NCI-H2107 (cell line): ENCODE measurements at regions not wholly inside any gene's neighbourhood (a gene's known extent, or its start where the extent isn't known, plus 50 kb on each side); places are given as distances from the start of the nearest gene placed in this dataset.
A peak's percentile ranks its signal among the peaks of the same experiment; 100 is the strongest.
"Not testable (repeated sequence)": the region's sequence is repeated elsewhere in the genome, so short reads cannot be mapped to it uniquely, and the experiment has no call there.

Source experiments
- DNase-seq: peaks from one replicate; lab custom pipeline; 2025; lab: John Stamatoyannopoulos, UW

DNA sequence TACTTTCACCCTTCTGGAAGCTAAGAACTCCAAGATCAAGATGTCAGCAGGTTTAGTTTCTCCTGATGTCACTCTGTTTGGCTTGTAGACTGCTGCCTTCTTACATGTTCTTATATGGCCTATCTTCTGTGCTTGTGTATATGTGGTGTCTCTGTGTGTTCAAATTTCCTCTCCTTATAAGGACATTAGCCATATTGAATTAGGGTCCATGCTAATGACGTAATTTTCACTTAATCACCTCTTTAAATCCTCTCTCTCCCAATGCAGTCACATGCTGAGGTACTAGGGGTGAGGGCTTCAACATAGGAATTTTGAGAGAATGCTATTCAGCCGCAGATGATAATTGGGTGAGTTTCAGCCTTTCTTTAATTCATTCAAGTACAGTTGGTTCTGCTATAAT is 458.3 kb upstream of the SYT4 start:
- no peak for DNase-seq

- no peak for DNase-seq
Measured at GRCh38 chr18:43744960-43745745, 467.9 kb upstream of the SYT4 start.

DNA sequence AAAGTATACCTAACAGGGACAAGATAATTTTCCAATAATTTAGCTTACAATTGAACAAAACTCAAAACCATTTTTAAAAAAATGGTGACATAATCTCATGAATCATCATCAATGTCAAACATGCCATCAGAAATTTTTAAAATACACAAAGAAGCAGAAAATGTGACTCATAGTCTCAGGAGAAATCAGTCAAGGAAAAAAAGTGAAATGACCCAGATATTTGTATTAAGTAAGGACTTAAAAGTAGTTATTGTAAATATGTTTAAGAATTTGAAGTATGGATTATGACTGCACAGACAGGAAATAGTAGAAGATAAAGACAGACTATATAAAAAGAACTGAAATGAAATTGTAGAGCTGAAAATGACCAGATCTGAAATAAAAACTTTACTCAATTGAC is 473.9 kb upstream of the SYT4 start:
- DNase-seq: no peak

GRCh38 chr18:43751835-43752234 is 474.5 kb upstream of the SYT4 start:
- DNase-seq: no peak

- no peak for DNase-seq
Measured at GRCh38 chr18:43757273-43757672, 480.0 kb upstream of the SYT4 start.

- no peak for DNase-seq
Measured at GRCh38 chr18:43758734-43759133, 481.4 kb upstream of the SYT4 start.

DNA sequence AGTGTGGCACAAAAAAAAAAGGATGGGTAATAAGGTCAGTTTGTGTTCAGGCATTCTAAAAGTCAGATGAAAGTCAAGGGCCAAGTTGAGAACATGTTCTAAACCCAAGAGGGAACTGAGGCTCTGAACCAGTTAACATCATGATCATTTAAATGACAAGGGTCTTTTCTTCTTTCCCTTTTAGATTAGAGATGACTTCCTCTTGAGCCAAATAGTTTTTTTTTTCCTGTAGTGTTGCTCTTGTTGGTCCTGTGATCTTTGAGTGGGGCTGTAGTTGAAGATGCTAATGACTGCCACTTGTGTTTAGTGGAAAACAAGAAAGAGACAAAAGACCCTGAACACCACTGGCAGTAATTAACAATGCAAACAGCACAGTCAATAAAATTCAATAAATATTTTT is 482.7 kb upstream of the SYT4 start:
- DNase-seq: no peak

DNA sequence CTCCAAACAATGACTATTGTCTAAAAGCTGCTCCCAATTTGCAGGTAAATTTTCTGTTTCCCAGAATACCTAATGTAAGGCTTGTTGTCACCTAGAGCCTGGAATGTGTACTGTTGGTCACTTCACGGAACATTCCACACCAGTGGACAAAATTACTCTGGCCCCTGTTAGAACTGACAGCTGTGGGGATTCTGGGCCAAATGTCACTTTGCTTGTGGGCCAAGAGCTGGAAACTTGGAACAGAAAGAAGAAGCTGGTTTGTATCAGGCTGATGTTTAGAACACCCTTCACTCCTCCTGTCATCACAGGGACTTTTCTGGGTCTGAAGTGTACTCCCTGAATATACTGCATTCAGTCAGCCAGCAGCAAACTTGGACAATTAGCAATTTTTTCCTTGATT is 495.6 kb upstream of the SYT4 start:
- no peak for DNase-seq

GRCh38 chr18:43774497-43774896 is 497.2 kb upstream of the SYT4 start:
- DNase-seq: no peak

DNA sequence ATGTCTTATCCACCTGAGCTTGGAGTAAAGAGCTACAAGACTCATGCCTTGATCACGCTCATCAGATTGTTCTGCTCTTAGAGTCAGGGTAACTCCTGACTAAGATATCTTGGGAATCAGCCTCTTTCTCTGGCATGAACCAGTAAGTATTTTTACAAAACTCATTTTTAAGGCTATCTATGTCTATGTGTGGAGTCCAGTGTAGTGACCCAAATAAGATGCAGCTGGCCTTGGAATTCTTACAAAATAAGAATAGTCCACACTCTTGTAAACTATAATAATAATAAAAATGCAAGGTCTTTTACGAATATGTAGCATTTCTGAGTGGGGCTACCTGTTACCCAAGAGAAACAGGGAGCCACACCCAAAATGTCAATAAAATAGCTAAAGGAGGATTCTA is 498.3 kb upstream of the SYT4 start:
- DNase-seq: no peak

DNA sequence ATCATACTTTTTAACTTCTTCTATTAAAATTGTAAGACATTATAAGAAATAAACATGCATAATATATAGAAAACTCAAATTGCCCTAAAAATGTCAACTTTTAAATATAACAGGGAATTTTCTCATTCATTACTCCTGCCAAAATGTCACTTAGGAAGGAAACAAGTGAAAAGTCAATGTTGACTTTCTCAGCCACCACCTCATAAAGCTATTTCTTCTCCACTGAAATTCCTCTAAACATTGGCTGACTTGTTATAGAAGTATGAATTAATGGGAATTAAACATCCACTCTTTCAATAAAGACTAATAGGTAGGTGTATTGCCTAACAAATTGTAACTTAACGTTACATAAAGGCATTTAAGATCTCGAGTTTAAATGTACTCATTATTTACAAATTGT is 499.7 kb upstream of the SYT4 start:
- DNase-seq: no peak

DNA sequence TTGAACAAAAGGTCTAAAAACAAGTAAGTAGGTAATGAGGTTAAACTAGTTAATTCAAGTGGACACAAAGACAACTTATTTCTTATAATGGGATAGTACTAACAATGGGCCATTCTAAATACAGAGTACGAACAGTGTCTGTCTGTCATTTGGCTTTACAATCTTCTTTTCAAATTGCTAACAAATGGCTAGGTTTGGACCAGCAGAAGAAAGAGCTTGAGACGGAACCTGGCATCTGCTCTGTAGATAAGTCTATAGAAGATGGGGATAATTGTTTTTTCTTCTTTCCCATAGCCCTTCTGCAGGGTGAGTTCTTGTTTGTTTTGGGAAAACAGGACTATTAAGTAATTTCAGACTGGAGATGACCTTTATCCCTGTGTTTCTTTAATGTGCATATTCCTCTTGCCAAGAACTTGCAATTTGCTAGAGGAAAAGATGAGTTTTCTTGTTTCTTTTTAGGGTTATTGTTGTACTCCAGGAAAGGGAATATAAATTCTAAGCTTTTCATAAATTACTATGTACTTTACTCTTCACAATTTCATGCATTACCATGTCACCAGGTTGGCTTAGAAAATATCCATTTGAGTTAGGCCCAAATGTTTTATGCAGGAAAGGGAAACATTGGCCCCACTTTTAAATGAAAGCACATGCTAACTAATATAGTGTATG is 500.5 kb upstream of the SYT4 start:
- no peak for DNase-seq

DNA sequence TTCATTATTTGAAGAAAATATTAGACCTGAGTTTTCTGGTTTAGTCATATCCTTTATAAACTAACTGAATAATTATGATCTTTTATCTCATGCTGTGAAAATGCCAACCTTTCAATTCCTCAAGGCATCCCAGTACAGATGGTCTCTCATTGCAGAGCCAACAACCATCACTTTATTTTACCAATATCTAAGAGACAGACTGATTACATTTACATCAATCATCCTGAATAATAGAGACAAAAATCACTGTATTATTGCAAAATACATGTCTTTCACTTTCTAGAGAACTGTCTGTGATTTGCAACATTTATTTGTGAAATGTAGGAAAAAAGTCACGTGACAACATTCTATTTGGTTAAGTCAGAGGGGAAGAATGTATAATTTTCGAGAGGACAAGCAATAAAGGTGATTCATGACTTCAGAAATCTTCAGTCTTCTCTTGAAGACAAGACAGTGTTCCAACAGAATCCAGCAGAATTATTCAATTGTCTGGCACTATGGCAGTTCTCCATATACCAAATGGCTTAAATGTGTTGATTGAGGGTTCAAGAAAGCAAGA is 503.6 kb upstream of the SYT4 start:
- no peak for DNase-seq

DNA sequence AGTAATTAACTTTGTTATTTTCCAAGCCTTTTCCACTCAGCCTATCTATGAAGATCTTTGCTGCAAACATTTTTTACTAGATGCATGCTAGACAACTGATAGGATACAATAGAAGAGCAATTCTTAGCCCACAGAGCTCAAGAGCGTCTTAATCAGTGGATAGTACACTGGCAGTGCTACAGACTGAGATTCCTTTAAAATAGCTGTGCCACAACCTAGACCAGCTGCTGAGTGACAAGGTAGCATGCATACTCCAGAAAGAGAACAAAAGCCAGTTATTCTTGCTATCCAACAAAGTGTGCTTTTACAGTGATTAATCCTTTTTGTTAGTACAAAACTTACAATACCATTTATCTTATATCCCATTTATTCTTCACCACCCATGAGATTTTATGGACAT is 507.9 kb upstream of the SYT4 start:
- DNase-seq: no peak

DNA sequence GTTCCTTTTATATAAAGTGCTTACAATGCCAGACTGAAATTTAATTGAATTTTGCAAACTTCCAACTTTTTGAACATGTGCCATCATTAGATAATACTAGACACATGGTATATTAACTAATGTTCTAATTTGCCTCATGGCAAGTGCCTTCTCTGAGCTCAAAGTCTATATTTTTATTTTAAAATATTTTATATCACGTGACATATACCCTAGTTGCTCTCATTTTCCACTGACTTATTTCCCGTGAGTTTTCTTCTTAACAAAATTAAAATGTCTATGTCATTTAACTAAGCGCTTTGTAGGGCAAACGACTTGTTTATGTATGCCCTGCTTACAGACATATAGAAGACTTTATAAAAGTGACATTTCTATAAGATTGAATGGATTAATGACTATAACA is 509.6 kb upstream of the SYT4 start:
- no peak for DNase-seq

GRCh38 chr18:43787721-43788120 is 510.4 kb upstream of the SYT4 start:
- DNase-seq: not testable (repeated sequence)

DNA sequence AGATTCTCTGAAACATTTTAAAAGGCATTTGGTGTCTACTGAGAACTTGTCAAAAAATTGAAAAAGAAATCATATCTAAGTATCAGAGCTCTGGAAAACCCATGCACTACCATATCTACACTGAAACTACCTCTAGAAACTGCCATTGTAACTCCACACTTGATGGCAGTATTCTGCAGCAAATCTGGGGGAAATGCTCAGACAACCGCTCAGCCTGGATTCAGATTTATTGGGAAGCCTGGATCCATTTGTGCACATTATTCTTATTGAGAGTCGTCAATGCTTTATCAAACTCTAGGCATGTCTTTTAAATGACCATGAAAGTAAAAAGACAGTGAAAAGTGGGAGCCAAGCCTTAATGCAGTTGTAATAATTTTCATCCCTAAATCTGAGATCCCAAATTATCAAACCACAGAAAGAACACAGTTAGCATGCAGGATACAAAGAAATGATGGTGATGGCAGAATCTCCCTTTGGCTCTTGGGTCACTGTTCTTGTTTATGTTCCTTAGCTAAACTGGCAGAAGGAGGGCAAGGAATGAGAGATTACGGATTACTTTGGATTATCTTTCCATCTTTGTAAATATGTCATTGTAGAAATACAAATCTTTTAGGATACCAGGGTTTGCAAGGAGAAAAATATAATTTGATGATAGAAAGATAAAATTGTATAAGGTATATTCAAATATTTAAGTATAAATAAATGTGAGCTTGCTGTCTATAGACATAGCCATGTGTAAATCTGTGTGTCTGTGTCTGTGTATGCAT is 512.1 kb upstream of the SYT4 start:
- DNase-seq: no peak

DNA sequence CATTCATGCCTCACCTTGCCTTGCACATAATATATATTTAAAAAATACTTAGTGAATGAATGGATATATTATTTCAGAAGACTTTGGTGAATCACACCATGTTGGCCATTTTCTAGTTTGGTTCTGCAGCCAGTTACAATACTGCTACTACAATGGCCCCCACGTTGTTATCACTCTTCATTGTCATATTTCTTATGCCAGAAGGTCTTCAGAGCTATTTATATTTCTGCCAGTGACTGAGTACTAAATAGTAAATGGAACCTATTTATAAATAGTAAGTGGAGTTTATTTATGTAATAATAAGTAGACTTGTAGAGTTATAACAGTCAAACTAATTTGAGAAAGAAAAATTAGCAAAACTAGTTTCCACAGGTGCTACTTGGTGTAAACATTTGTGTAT is 516.6 kb upstream of the SYT4 start:
- DNase-seq: no peak

DNA sequence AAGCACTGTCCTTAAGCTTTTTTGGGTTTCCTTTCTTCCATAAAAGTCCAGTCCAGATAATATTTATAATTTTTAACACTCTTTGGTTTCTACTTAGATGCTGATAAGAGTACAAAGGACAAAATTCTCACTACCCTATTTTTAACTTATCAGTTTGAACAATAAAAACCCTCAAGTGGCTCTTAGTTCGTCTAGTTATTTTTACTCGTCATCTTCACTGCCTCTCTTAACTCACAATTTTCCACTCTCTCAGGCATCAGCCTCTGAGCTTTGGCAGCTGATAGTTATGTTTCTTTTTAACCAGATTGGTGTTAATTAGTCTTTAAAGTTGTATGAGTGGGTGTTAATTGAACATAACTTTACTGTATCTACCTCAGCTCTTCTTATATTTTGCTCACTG is 517.1 kb upstream of the SYT4 start:
- DNase-seq: no peak

DNA sequence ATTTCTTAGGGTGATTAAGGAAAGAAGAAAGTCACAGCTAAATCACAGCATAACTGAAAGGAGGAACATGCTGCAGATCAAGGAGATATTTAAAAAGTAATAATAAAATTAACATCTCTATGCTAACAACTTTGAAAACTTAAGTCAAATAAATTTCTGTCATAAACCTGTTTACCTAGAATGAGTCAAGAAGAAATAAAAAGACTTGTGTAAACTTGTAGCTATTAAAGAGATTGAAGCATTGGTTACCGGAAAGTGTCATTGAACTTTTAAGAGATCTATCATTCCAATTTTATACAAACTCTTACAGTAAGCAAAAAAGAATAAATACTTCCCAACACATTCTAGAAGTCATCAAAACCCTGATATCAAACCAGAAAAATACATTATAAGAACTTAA is 520.1 kb upstream of the SYT4 start:
- DNase-seq: no peak

DNA sequence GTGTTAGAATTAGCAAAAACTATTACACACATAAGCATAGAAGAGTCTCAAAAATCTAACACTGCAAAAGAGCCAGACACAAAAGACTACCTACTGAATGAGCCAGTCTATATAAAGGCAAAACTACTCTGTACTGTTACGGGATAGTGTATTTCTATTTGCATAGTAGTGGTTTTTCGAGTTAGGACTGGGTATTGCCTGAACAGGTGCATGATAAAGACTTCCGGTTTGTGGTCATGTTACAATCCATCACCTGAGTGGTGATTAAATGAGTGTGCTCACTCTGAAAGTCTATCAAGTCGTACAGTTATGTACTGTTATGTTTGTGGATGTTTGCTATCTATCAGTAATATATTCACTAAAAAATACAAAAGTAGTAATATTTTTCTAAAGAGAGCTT is 523.3 kb upstream of the SYT4 start:
- peak; percentile 35 for DNase-seq

- DNase-seq: no peak
Measured at GRCh38 chr18:43805646-43806194, 528.4 kb upstream of the SYT4 start.

GRCh38 chr18:43812627-43813026 is 535.3 kb upstream of the SYT4 start:
- no peak for DNase-seq
